Gastrocnemius medialis (tissue), 4 donors: ENCODE measurements at regions not wholly inside any gene's neighbourhood (a gene's known extent, or its start where the extent isn't known, plus 50 kb on each side); places are given as distances from the start of the nearest gene placed in this dataset.

ENCODE experiments used
- POLR2A ChIP-seq, 2 donors: fragments of 450-650 bp; IDR thresholded peaks; one replicate each; pipeline ENCODE4 v1.6.1; 2017; ENCODE audit warnings: antibody characterized with exemption in 2 of 2, mild to moderate bottlenecking in 2 of 2, moderate library complexity in 2 of 2
- TF ChIP-seq, protein P1 (sequence below), 5 experiments: fragments of 450-650 bp in 3 of 5; fragments of 200-600 bp in 2 of 5; sonication (generic) in 2 of 5; IDR thresholded peaks in 4 of 5; conservative IDR thresholded peaks in 1 of 5; 1 replicate in 4 of 5; 2 replicates in 1 of 5; pipeline ENCODE4 v1.5.1; 2016 to 2019; ENCODE audit warnings: antibody characterized with exemption in 5 of 5, mild to moderate bottlenecking in 3 of 5, moderate library complexity in 3 of 5

DNA sequence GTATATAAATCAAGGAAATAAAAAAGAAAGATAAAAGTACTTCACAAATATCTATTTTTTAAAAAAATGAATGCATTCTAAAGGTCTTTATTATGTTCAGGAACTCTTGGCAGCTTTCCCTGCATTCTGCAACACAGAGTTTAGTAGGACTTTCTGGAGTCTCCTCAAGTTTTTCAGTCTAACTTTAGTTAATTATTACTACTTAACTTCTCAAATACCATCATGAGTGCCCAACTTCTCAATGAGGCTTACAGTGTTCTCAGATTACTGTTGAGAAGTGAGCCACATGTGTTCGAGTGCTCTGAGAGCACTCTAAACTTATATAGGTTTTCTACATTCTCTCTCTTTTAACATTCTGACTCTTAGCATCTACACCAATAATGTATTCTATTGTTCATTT, 1852.9 kb upstream of the PCDH10 start:
- TF ChIP-seq, protein P1, sequence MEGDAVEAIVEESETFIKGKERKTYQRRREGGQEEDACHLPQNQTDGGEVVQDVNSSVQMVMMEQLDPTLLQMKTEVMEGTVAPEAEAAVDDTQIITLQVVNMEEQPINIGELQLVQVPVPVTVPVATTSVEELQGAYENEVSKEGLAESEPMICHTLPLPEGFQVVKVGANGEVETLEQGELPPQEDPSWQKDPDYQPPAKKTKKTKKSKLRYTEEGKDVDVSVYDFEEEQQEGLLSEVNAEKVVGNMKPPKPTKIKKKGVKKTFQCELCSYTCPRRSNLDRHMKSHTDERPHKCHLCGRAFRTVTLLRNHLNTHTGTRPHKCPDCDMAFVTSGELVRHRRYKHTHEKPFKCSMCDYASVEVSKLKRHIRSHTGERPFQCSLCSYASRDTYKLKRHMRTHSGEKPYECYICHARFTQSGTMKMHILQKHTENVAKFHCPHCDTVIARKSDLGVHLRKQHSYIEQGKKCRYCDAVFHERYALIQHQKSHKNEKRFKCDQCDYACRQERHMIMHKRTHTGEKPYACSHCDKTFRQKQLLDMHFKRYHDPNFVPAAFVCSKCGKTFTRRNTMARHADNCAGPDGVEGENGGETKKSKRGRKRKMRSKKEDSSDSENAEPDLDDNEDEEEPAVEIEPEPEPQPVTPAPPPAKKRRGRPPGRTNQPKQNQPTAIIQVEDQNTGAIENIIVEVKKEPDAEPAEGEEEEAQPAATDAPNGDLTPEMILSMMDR (IDR thresholded peaks at IDR 0.05 in 4 of 5, conservative IDR thresholded peaks at IDR 0.05 in 1 of 5), result no peak
- no peak for TF ChIP-seq POLR2A (IDR thresholded peaks at IDR 0.05)
